GM23248 (cell line): ENCODE measurements at regions not wholly inside any gene's neighbourhood (a gene's known extent, or its start where the extent isn't known, plus 50 kb on each side); places are given as distances from the start of the nearest gene placed in this dataset.

Source experiments
- DNase-seq: peaks from one replicate; pipeline ENCODE4 v3.0.0-alpha.2; 2015
- H2AFZ ChIP-seq: fragments of 200-600 bp; sonication (generic); 2 replicates; pipeline ENCODE4 v1.6.1; 2016; ENCODE audit warnings: antibody characterized with exemption
- H3F3A ChIP-seq: fragments of 200-600 bp; sonication (generic); 2 replicates; pipeline ENCODE4 v1.6.1; 2016; ENCODE audit warnings: mild to moderate bottlenecking, antibody characterized with exemption, mixed run types; ENCODE audit not compliant: insufficient read depth
- H3K27ac ChIP-seq: fragments of 200-600 bp; sonication (generic); 2 replicates; pipeline ENCODE4 v1.5.1; 2016; ENCODE audit warnings: mild to moderate bottlenecking
- H3K27me3 ChIP-seq: fragments of 200-600 bp; sonication (generic); replicated peaks from 2 replicates; pipeline ENCODE4 v1.6.1; 2016; ENCODE audit warnings: mild to moderate bottlenecking; ENCODE audit not compliant: insufficient read depth
- H3K36me3 ChIP-seq: fragments of 200-600 bp; sonication (generic); 2 replicates; pipeline ENCODE4 v1.6.1; 2016; ENCODE audit warnings: low read depth, mild to moderate bottlenecking
- H3K4me1 ChIP-seq: fragments of 200-600 bp; sonication (generic); 2 replicates; pipeline ENCODE4 v1.6.1; 2016; ENCODE audit warnings: mild to moderate bottlenecking; ENCODE audit not compliant: insufficient read depth
- H3K4me2 ChIP-seq: fragments of 200-600 bp; sonication (generic); one replicate; pipeline ENCODE4 v1.6.1; 2016; ENCODE audit warnings: mild to moderate bottlenecking; ENCODE audit not compliant: unreplicated experiment
- H3K4me3 ChIP-seq: fragments of 200-600 bp; sonication (generic); 2 replicates; pipeline ENCODE4 v1.5.1; 2016; ENCODE audit warnings: mild to moderate bottlenecking
- H3K79me2 ChIP-seq: fragments of 200-600 bp; sonication (generic); 2 replicates; pipeline ENCODE4 v1.6.1; 2016; ENCODE audit warnings: mild to moderate bottlenecking; ENCODE audit not compliant: insufficient read depth
- H3K9ac ChIP-seq: fragments of 200-600 bp; sonication (generic); 2 replicates; pipeline ENCODE4 v1.6.1; 2016; ENCODE audit warnings: mild to moderate bottlenecking
- H3K9me2 ChIP-seq: fragments of 200-600 bp; sonication (generic); 2 replicates; pipeline ENCODE4 v1.6.1; 2016; ENCODE audit warnings: mixed run types, mild to moderate bottlenecking, moderate library complexity; ENCODE audit not compliant: insufficient read depth
- H3K9me3 ChIP-seq: fragments of 200-600 bp; sonication (generic); one replicate; pipeline ENCODE4 v1.6.1; 2017; ENCODE audit warnings: low read depth
- H4K20me1 ChIP-seq: fragments of 200-600 bp; sonication (generic); 2 replicates; pipeline ENCODE4 v1.6.0; 2016; ENCODE audit not compliant: insufficient read depth
- EZH2 ChIP-seq: fragments of 200-600 bp; sonication (generic); IDR thresholded peaks from 2 replicates; pipeline ENCODE4 v1.6.1; 2018; ENCODE audit warnings: antibody characterized with exemption, mild to moderate bottlenecking; ENCODE audit not compliant: insufficient read depth, poor library complexity, severe bottlenecking
- EZH2phosphoT487 ChIP-seq: fragments of 200-600 bp; sonication (generic); IDR thresholded peaks from 2 replicates; pipeline ENCODE4 v1.6.1; 2018; ENCODE audit warnings: antibody characterized with exemption, moderate library complexity, mild to moderate bottlenecking, low read depth; ENCODE audit not compliant: insufficient read depth
- WGBS, 2 experiments: methylation state at CpG; one replicate each; pipeline ENCODE4 v1.1.6; 2015 to 2017; ENCODE audit warnings: low lambda C conversion rate in 2 of 2, low coverage in 1 of 2; ENCODE audit errors: missing lambda C conversion rate in 2 of 2; 5-methylcytosine and 5-hydroxymethylcytosine counted together
- in situ Hi-C: fragments of 300-500 bp; cut with MboI; formaldehyde crosslinking; loops from 2 replicates; pipeline ENCODE4 v1.15.0; 2020

DNA sequence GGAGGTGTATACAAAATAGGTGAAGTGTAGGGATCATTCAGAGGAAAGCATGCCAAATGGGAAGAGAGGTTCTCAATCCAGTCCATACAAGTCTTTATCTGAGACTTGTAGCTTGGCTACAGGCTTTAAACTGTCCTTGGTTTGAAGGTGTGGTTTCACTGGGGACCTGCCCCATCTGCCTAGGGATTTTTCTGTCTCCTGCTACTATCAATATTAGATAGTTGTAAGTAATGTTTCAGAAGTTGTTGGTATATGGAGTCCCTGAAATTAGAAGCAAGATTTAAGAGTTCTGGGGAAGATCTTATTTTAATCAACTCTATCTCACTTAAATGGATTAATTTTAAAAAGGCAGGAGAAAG is 100.9 kb downstream of the ANKRD7 start:
- no peak for TF ChIP-seq EZH2phosphoT487
- Histone ChIP-seq H3K4me1 (no peaks in the 10 kb centered on the region), H3K27me3 (no peaks in the 10 kb centered on the region), H3K36me3 (no peaks in the 10 kb centered on the region), H3K9me2 (no peaks in the 10 kb centered on the region), H3F3A (no peaks in the 10 kb centered on the region), H3K9ac (no peak overlapping the region), H2AFZ (no peak overlapping the region), H3K9me3 (no peaks in the 10 kb centered on the region), H3K4me2 (no peak overlapping the region), H3K27ac (no peak overlapping the region), H3K4me3 (no peak overlapping the region), H4K20me1 (no peaks in the 10 kb centered on the region), H3K79me2 (no peaks in the 10 kb centered on the region)
- in situ Hi-C loops: no loop called here
- DNase-seq: no peak

DNA sequence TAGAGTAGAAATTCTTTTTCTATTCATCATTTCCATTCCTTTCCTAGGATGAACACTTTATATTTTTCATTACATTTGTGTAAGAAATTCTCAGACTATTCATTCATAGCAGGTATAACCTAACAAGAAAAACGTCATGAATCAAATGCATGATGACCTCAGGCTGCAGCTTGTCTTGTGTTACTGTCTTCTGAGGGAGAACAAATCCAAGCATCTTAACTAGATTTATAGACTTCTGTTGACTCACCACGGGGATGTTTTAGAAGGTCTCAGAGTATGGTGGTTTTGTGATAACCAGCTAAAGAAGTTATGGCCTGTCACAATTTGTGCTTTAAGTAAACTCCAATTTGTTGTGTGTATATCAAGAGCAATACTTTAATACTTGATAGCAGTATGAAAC is 102.7 kb downstream of the ANKRD7 start:
- Histone ChIP-seq H3K4me3 (no peak overlapping the region), H4K20me1 (no peaks in the 10 kb centered on the region), H3K36me3 (no peaks in the 10 kb centered on the region), H3K9me2 (no peaks in the 10 kb centered on the region), H3K4me1 (no peaks in the 10 kb centered on the region), H3K9ac (no peak overlapping the region), H3K27me3 (no peaks in the 10 kb centered on the region), H3K27ac (no peak overlapping the region), H3K9me3 (no peaks in the 10 kb centered on the region), H3K4me2 (no peak overlapping the region), H3F3A (no peaks in the 10 kb centered on the region), H3K79me2 (no peaks in the 10 kb centered on the region), H2AFZ (no peak overlapping the region)
- WGBS, 2 experiments: 3 to 6% methylated on average over 2 of the region's 2 CpGs
- no peak for DNase-seq
- no peak for TF ChIP-seq EZH2
- no peak for TF ChIP-seq EZH2phosphoT487
- in situ Hi-C loops: no loop called here

DNA sequence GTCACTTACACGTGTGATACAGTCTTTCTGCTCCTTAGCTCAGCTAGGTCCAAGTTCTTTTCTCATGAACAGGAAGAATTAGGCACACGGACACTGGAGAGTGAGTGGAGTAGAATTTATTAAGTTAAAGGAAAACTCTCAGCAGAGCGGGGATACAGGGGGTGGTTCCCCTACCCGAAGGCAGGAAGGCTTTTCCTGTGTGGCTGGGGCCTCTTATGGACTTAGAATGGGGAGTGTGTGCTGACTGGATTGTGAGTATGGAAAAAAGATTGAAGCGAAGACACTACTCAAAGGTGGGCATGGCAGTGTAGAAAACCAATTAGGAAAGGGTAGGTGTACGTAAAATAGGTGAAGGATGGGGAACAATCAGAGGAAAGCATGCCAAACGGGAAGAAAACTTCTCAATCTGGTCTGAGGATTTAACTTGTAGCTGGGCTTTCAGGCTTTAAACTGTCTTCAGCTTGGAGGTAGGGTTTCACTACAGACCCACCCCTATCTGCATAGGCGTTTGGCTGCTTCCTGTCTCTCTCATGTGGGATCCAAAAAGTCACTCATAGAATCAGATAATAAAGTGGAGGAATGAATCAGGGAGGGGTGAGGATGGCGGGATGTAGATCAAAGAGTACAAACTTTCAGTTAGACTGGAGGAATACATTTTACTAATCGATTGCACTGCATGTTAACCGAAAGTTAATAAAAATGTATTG is 104.2 kb downstream of the ANKRD7 start:
- Histone ChIP-seq H3K27ac (no peak overlapping the region), H3K4me2 (no peak overlapping the region), H3K4me1 (no peaks in the 10 kb centered on the region), H3F3A (no peaks in the 10 kb centered on the region), H3K79me2 (no peaks in the 10 kb centered on the region), H2AFZ (no peak overlapping the region), H4K20me1 (no peaks in the 10 kb centered on the region), H3K4me3 (no peak overlapping the region), H3K9ac (no peak overlapping the region), H3K9me2 (no peaks in the 10 kb centered on the region), H3K9me3 (no peaks in the 10 kb centered on the region), H3K36me3 (no peaks in the 10 kb centered on the region), H3K27me3 (no peaks in the 10 kb centered on the region)
- no peak for DNase-seq
- TF ChIP-seq EZH2phosphoT487: no peak
- TF ChIP-seq EZH2: no peak
- in situ Hi-C loops: no loop called here
- WGBS, 2 experiments: 16 to 19% methylated on average over 11 of the region's 11 CpGs

DNA sequence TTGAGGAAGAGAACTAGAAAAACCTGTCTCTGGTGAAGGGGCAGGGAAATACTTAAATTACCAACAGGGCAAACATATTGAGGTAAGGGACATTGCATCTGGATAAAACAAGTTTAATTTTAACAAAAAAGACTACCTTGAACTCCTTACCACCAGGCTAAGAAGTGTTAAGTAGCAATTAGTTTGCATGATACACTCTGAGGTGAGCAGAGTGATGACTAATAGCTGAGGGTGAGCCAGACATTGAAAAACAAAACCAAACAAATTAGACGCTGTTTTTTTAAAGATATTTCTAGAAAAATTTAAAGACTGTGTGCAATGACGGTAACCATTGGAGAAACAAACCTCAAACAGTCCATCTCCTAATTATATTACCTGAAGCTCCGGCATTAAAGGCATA is 105.9 kb downstream of the ANKRD7 start:
- no peaks in the 10 kb centered on the region for H3K4me1 ChIP-seq
- H3K36me3 ChIP-seq: no peaks in the 10 kb centered on the region
- H3K9me2 ChIP-seq: no peaks in the 10 kb centered on the region
- H3F3A ChIP-seq: no peaks in the 10 kb centered on the region
- no peak overlapping the region for H3K4me3 ChIP-seq
- H3K27ac ChIP-seq: no peak overlapping the region
- no peak for DNase-seq
- H4K20me1 ChIP-seq: no peaks in the 10 kb centered on the region
- WGBS, 2 experiments: 17 to 23% methylated on average over 3 of the region's 3 CpGs
- TF ChIP-seq EZH2phosphoT487 (no peak), EZH2 (no peak)
- in situ Hi-C loops: no loop called here
- H3K4me2 ChIP-seq: no peak overlapping the region
- no peaks in the 10 kb centered on the region for H3K27me3 ChIP-seq
- no peak overlapping the region for H3K9ac ChIP-seq
- H3K79me2 ChIP-seq: no peaks in the 10 kb centered on the region
- no peak overlapping the region for H2AFZ ChIP-seq
- H3K9me3 ChIP-seq: no peaks in the 10 kb centered on the region

DNA sequence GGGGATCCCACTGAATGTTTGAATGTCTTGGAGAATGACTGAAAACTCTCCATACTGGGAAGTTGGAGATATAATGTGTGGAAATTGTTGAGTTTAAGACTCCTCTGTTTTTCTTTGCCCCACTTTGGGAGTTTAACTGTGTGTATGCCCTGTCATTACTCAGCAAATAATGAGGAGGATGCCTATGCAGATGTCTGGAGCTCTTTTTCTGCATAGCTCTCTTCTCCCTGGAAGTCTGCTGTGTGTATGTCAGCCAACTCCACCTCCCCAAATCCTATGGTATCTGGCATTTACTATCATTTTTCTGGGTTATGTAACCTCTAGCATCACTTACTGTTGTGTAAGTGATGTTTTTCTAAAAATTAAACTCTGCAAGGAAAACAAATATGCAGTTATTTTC is 122.2 kb downstream of the ANKRD7 start:
- Histone ChIP-seq H3K4me1 (no peaks in the 10 kb centered on the region), H3K9me3 (no peaks in the 10 kb centered on the region), H2AFZ (no peak overlapping the region), H3K4me3 (no peak overlapping the region), H3K27ac (no peak overlapping the region), H4K20me1 (no peaks in the 10 kb centered on the region), H3K9me2 (0 out of 2 replicates have a peak, but pooled peaks cover 4% of the 10 kb centered on the region), H3K36me3 (no peaks in the 10 kb centered on the region), H3F3A (no peaks in the 10 kb centered on the region), H3K79me2 (no peaks in the 10 kb centered on the region), H3K27me3 (no peaks in the 10 kb centered on the region), H3K9ac (no peak overlapping the region), H3K4me2 (no peak overlapping the region)
- in situ Hi-C loops: no loop called here
- TF ChIP-seq EZH2phosphoT487: no peak
- TF ChIP-seq EZH2: no peak
- no peak for DNase-seq
